Activated CD4-positive, alpha-beta T cell treated with anti-CD3 and anti-CD28 coated beads, Interleukin-2, amount 50 U/mL, for 4 hours (primary cell): ENCODE measurements at regions not wholly inside any gene's neighbourhood (a gene's known extent, or its start where the extent isn't known, plus 50 kb on each side); places are given as distances from the start of the nearest gene placed in this dataset.

ENCODE experiments used
- DNase-seq, 2 experiments: peaks; one replicate each; pipeline ENCODE4 v3.0.0-alpha.2; 2020

DNA sequence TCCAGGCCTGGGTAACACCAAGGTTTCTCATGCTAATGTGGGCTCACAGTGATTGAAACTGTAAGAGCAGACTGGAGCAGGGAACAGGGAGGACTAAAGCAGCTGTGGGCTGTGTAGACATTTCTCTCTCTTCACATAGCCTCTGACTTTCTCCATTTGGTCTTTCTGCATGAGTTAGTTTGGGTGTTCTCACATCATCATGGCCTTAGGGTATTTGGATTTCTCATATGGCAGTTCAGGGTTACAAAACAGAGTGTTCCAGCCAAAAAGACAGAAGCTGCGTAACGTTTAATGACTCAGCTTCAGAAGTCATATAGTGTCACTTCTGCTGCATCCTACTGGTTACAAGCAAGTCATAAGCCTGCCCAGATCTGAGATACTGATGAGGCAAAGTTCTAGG is 52.0 kb upstream of the OSBPL8 start:
- no peak for DNase-seq

DNA sequence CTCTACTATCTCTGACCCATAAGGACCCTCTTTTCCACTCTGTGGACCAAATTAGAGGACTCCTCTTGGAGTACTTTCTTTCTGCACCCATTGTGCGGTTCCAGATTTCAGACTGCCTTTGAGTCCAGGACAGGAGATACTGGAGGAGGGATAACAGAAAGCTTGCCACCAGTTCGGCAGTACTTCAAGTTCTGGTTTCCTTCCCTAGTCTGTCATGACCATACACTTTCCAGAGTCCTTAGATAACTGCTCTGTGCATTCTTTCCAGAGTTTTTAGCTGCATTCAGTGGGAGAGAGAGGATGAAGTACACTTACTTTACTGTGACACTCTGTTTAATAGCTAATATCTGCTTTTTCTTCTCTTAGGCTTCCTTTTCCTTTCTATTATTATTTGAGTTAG is 54.8 kb upstream of the OSBPL8 start:
- no peak for DNase-seq

DNA sequence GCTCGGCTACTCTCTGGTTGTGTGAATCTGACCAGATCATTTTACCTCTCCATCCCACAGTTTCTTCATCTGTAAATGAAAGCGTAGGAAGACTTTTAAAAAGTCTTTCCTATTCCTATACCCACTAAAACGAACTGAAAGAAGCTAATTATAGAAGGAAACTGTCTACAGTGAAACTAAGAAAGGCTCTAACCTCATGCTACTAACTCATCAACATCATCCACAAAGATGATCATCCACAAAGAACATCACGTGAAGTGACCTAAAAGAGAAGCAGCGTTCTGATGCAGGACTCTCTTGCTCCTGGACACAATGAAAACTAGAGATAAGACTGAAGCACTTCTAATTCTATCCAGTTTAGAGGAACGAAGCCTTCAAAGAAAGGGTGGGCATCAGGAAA is 58.5 kb upstream of the OSBPL8 start:
- DNase-seq = no peak

DNA sequence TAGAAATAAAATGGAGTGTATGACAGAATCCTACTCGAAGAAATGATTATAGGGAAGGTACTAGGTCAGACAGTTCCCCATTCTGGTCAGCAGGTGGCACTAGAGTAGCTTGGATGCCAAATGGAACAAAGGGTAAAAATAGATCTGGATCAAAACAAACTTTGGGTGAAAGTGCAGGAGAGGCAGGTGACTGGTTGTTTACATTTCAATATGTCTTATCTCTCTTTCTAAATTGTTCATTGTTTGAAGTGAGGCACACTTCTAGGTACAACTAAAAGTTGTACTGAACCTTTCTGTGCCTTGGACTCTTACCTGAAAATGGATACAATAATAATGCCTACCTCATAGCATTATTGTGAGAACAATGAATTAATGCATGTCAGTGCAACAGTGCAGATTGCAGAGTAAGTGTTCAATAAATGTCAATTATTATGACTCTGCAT is 62.0 kb upstream of the OSBPL8 start:
- peak; percentile 65 to 69 for DNase-seq

DNA sequence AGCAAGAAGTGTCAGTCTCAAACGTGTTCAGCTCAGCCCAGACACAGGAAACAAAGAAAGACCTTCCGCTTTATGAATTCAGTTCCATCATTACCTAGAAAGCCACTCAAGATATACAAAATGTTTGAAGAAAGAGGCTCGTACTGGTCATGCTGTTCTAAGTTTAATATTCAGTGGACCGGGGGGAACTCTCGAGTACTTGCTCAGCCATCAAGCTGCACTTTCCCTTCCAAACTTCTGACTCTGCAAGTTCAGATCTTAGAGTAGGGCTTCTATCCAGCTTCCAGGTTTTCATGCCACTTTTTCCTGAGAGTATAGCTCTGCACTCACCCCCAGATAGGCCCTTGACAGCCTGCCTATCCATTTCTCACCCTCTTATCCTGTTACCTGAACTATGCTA is 62.8 kb upstream of the OSBPL8 start:
- no peak for DNase-seq

DNA sequence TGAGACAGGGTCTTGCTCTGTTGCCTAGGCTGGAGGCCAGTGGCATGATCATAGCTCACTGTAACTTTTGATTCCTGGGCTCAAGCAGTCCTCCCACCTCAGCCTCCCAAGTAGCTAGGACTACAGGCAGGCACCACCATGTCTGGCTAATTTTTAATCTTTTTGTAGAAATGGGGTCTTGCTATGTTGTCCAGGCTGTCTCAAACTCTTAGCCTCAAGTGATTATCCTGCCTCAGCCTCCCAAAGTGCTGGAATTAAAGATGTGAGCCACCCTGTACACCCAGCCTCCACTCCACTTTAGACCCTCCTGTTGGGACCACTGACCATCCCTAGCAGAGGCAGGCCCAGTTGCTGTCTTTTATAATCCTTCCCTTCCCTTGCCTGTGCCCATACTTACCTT is 63.3 kb upstream of the OSBPL8 start:
- no peak for DNase-seq

DNA sequence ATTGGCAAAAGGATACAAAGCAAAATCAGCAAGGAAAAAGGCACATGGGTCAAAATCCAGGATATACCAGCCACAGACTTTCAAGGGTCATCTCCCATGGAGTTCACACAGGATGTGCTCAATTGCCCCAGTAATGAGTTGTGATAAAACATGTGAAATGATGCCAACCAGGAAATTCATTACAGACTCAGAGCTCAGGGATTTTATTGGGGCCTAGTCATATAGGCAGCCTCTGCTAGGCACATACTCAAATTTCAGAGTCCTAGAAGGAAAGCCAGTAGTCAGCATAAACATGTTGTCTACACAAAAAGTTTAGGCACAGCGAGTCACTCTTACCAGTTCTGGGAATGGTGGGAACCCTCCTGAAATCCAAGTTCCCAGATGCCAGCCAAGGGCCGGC is 64.4 kb upstream of the OSBPL8 start:
- no peak for DNase-seq

DNA sequence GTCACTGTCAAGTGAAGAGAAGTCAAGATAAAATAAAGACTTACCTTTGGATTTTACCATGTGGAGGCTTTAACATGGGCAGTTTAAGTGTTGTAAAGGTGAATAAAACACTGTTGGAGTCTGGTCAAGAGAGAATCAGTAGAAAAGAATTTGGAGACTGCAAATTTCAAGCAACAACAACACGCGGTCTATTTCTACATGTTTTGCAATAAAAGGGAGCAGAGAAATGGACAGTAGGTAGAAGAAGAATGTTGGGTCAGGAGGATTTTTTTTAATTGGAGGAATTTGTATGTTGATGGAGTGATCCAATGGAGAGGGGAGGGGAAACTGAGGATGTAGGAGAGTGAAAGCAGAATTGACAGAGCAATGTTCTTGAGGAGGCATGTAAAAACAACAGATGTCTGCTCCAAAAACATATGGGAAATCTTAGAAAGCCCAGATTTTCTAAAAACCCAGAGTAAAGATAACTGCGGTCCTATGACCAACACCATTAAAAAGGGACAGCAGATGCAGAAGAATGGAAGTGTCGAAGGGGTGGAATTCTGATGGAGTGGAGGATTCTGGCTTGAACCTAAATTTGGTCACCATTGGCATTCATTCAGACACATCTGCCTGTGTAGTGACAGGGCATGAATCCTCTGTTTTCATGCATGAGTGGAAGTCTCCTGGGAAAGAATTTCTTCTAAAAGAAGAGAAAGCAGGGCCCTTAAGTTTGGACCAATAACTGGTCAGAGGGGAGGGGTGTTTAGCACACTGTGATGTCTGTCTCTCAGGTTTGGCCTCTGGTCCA is 68.0 kb upstream of the OSBPL8 start:
- no peak for DNase-seq

DNA sequence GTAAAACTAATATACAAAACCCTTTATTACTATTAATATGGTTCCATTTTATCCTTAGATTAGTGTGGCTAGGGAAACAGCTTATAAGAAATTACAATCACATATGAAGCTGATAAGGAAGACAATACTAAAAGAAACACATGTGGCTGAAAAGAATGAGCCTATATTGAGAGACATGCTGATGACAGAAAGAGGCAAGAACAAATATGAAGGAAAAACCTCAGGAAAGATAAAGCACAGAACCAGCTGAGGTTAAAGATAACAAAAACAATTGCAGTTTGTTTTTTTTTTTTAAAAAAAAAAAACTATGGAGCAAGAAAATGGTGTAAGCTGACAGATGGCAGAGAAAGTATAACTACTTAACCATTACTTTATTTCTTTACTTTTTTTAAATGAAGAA is 69.2 kb upstream of the OSBPL8 start:
- DNase-seq = no peak

- DNase-seq = no peak
Measured at GRCh38 chr12:76631741-76632140, 72.2 kb upstream of the OSBPL8 start.

- no peak for DNase-seq
Measured at GRCh38 chr12:76633415-76633814, 73.8 kb upstream of the OSBPL8 start.

GRCh38 chr12:76634133-76634532 is 74.6 kb upstream of the OSBPL8 start:
- DNase-seq = no peak

- no peak for DNase-seq
Measured at GRCh38 chr12:76636121-76636692, 76.6 kb upstream of the OSBPL8 start.

DNA sequence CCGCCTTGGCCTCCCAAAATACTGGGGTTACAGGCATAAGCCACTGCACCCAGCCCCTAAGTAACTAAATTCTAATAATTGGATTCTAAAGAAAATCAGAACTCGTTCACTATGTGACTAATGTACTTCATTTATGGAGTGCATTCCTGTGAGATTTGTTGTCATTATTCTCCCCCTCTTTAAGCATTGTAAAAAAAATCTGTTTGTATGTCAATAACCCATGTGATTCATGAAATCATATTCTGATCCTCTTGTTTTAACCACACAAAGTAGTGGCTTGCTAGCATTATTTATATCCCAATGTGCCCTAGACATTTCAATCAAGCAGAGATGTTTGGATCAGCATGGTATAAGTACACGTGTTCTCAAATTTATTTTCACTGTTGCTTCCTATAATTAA is 78.2 kb upstream of the OSBPL8 start:
- DNase-seq = no peak

DNA sequence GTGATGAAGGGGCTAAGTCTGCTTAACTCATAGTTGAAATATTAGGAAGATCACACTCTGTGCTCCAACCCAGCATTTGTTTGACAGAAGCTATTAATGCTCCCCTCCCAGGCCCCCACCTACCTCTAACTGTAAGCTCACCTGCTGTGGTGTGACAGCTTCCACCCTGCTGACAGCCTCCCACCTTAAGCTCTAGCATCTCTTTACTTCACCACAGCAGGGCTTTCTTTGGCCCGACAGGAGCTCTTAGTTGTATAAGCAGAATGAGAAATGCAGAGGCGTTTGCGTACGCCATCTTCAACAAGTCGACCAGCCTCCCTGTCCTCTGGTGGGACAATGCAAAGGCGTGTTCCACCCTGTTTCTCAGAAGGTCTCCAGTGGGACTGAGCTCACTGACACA is 80.1 kb upstream of the OSBPL8 start:
- DNase-seq = no peak

- DNase-seq = no peak
Measured at GRCh38 chr12:76641073-76641472, 81.5 kb upstream of the OSBPL8 start.

GRCh38 chr12:76641961-76642360 is 82.4 kb upstream of the OSBPL8 start:
- no peak for DNase-seq

DNA sequence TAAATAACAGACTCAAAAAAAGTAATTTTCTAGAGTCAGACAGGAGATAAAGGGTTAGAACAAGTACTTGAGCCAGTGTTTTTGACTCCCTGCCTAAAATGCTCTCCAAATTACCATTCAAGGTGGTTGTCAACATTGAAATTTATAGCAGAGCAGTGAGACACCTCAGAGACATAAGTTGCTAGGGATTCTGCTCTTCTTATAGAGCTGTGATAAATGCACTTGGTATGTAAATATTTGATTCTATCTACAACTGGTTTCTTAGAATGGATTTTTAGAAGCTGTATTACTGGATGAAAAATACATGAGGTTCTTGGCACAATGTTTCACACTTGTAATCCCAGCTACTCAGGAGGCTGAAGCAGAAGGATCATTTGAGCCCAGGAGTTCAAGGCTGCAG is 83.9 kb upstream of the OSBPL8 start:
- no peak for DNase-seq

- no peak for DNase-seq
Measured at GRCh38 chr12:76644950-76645349, 85.4 kb upstream of the OSBPL8 start.

DNA sequence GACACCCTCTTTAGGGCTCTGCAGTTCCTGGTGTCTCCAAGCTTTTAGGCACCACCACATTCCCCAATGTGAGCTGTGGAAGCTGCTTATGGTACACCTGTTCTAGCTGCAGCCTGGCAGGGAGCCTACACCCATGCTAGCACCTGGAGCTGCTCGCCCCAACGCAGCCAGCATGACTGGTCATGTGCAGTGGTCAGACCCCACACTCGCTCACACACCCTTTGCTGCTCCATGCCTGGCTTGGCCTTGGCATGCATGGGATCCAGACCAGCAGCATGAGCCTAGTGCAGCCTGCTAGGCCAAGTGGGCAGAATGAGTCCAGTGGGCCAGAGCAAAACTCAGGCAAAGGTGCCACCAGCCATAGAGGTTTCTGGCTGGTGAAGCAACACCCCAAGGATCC is 86.4 kb upstream of the OSBPL8 start:
- no peak for DNase-seq

GRCh38 chr12:76646366-76646765 is 86.8 kb upstream of the OSBPL8 start:
- no peak for DNase-seq

DNA sequence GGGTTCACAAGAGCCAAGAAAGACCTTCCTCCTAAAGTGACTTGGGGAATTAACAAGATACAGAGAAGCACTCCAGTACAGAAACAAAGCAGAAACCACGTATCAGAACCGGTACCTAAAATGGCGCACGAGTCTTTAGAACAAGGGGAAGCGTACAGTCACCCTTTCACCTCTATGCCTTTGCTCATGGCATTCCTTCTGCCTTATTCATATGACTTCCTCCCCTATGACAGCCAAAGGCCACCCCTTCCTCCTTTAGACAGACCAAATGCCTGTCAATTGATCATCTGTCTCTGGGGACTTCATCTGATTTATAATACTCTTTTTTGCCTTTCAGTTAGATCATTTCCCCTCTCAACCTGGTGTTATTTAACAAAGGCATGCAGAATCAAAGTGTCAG is 89.5 kb upstream of the OSBPL8 start:
- no peak for DNase-seq

DNA sequence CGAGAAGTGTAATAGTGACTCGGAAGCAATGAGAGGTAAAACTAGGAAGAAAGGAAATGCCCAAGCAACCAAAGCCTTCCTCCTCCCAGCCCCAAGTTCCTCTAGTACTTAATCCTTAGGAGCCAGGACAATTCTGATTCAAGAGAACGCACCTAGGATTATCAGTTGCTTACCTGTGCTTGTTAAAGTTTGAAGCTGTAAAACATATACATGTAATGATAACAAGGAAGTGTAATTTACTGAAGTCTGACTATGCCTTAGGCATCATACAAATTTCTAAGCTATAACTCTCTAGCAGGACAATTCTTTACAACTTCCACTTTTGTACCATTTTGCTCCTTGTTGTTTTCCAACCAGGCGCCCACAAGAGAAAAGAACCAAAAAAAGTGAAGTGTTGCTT is 92.8 kb upstream of the OSBPL8 start:
- DNase-seq = no peak

DNA sequence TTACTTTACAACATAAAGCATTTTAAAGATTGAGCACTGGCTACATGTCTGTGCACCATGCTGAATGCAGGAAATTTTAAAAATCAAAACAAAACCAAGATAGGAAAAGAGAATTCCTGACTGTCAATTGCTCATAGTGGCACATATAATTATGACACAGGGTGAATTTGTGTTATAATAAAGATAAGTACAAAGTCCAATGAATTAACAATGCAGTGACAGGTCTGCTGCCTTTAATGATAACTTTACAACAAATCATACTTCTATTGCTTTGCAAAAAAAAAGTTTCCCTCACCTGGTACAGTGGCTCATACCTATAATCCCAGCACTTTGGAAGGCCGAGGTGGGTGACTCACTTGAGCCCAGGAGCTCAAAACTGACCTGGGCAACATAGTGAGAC is 93.8 kb upstream of the OSBPL8 start:
- DNase-seq = no peak

- DNase-seq = no peak
Measured at GRCh38 chr12:76664731-76665130, 99.2 kb upstream of the ZDHHC17 start.
